ENCODE measurements at regions not wholly inside any gene's neighbourhood (a gene's known extent, or its start where the extent isn't known, plus 50 kb on each side); places are given as distances from the start of the nearest gene placed in this dataset.

DNA sequence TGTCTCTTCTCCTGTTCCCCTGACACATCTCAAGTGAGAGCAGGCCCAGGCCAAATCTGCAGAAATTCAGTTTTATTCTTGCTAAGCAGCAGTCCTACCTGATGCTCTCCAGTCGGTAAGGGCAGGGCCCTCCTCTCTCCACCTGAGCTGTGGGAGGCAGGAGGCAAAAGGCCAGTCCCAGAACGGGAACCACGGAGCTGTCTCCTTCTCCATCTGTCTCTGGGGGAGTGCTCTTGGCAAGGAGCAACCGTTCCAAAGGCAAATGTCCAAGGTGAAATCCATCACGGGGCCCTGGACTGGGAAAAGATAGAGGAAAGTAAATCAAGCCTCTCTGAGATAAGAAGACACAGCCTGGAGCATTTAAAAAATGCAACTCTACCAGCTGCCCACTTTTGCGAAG is 65.2 kb upstream of the CDON start:
- no peak for DNase-seq

GRCh38 chr11:126127284-126127845 is 64.7 kb upstream of the CDON start:
- DNase-seq: no peak

DNA sequence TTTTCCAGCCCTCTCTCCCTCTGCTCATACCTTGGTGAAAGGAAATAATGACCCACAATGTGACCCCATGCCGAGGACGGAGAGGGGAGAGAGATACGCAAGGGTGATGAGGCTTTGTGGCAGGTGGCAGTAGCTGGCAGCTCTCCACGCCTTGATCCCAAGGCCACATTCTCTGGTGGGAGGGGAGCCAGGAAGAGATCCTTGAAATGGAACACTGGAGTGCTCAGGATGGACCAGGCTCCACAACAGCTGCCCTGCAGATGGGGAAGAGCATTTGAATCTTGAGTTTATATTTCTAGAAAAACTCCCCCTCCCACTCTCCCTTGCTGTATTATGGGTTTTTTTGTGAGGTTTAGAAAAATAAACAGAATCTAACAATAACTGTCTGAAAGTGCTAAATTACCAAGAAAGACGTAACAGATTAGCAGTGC is 61.6 kb upstream of the CDON start:
- DNase-seq: no peak

GRCh38 chr11:126123686-126124085 is 61.0 kb upstream of the CDON start:
- DNase-seq: no peak

DNA sequence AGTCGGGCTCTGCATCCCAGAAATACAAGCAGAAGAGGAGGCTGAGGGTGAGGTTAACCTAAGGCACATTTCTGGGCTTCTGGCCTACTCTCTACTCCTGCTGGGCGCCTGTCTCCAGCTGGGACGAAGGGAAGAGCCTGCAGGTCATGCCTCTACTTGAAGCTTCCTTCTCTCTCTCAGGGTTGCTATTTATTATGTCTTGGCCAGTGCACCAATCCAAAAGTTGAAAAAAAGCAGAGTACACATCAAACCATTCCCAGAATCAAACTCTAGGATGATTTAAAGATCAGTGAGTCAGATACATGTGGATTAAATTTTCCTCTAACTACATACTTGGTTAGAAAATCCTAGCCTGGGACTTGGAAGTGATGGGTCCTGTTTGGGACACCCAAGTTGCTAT is 60.2 kb upstream of the CDON start:
- no peak for DNase-seq

DNA sequence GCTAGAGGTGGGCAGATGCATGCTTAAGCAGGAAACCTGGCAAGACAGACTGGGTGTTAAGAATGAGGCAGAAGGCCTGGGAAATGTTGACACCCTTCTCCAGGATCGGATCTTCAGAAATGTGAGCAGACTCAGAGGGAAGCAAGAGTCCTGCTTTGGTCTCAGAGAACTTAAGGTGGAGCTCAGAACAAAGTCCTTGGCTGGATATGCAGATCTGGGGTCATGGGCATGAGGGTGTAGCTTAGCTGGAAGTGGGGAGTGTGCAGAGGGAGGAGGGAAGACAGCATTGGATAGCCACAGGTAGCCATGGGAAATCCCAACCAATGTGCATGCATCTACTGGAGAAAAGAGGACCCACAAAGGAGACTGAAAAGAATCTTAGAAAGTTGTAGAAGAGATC is 58.6 kb upstream of the CDON start:
- DNase-seq: no peak

GRCh38 chr11:126118806-126119205 is 56.1 kb upstream of the CDON start:
- DNase-seq: no peak

- no peak for DNase-seq
These were observed 53.2 kb upstream of the CDON start for GRCh38 chr11:126115816-126116331.

DNA sequence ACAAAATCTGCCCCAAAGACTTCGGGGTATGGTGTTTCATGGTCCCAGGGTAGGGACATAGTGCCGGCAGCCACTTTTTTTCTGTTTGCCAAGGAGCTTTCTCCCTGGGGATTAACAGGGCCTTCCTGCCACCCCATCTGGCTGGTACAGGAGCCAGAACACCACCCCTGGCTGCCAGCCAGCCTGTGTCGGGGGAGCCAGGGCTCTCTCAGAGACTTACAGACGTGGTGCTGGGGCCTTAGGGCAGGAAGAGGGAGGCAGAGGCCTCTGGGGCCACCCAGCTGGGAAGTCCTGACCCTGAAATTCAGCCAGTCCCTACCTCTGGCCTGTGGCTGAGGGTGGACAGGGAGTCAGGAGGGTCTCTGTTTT is 52.4 kb upstream of the CDON start:
- no peak for DNase-seq

GRCh38 chr11:126114486-126115126 is 51.9 kb upstream of the CDON start:
- no peak for DNase-seq

DNA sequence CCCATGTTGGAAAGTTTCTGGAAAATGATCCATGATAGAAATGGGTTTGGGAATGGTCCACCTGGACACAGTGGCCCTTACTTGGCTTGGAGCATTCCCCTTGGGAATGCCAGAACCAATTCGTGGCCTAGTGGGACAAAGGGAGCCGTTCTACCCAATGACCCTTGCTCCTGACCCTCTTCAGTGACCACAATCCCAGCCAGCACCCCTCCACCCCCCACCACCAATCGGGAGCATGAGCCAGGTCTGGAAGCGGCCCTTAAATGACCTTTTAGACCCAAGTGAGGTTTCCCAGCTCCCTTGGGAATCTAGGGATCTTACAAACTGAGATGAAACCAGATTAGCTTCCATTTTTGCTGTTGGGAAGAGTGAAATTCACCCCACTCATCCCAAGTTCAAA is 51.3 kb upstream of the CDON start:
- no peak for DNase-seq

DNA sequence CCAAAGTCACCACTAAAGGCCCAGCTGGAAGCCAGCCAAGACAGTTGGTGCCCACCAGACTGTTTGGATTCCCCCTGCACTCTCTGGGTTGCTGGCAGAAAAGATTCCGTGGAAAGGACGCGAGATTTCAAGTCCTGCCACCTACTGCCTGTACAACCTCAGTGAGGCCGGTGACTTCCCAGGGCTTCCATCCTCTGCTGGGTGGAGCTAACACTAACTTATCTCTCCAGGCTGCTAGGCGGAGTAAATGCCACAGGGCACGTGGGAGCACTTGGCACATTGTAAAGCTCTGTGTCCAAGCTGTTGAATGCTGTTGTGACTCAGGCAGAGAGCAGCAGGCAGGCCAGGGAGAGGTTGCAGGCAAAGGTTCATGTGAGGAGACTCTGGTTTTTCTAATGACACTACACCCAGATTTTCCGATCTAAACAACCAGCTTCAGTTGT is 50.9 kb upstream of the CDON start:
- no peak for DNase-seq

- DNase-seq: no peak
These were observed 50.3 kb upstream of the CDON start for GRCh38 chr11:126113012-126113411.

GRCh38 chr11:126112547-126112946 is 49.9 kb upstream of the CDON start:
- DNase-seq: no peak

Data from hippocampal formation (tissue), 2 donors.